ENCODE measurements at regions not wholly inside any gene's neighbourhood (a gene's known extent, or its start where the extent isn't known, plus 50 kb on each side); places are given as distances from the start of the nearest gene placed in this dataset.

GRCh38 chrX:39654183-39654925 lies 443.4 kb downstream of the BCOR start:
- DNase-seq (ENCODE audit: low read depth in 1 of 2, low spot score in 1 of 2): no peak
- Histone ChIP-seq H3K4me1 (ENCODE audit: low read depth) (no peaks in the 10 kb centered on the region), H3K9me3 (ENCODE audit: low read depth) (no peaks in the 10 kb centered on the region), H3K4me3 (no peak overlapping the region), H3K27me3 (no peaks in the 10 kb centered on the region), H3K36me3 (no peaks in the 10 kb centered on the region), H3K27ac (no peak overlapping the region)
- TF ChIP-seq CTCF (IDR thresholded peaks at IDR 0.05; ENCODE audit: low read depth, low read length): no peak

GRCh38 chrX:39654952-39655351 lies 442.8 kb downstream of the BCOR start:
- no peak for TF ChIP-seq CTCF (IDR thresholded peaks at IDR 0.05; ENCODE audit: low read depth, low read length)
- Histone ChIP-seq H3K27ac (no peak overlapping the region), H3K36me3 (no peaks in the 10 kb centered on the region), H3K4me1 (ENCODE audit: low read depth) (no peaks in the 10 kb centered on the region), H3K9me3 (ENCODE audit: low read depth) (no peaks in the 10 kb centered on the region), H3K4me3 (no peak overlapping the region), H3K27me3 (no peaks in the 10 kb centered on the region)
- DNase-seq (ENCODE audit: low read depth in 1 of 2, low spot score in 1 of 2): no peak

GRCh38 chrX:39661116-39661907 lies 436.4 kb downstream of the BCOR start:
- Histone ChIP-seq H3K4me1 (ENCODE audit: low read depth) (no peaks in the 10 kb centered on the region), H3K4me3 (no peak overlapping the region), H3K27me3 (no peaks in the 10 kb centered on the region), H3K9me3 (ENCODE audit: low read depth) (no peaks in the 10 kb centered on the region), H3K36me3 (no peaks in the 10 kb centered on the region), H3K27ac (no peak overlapping the region)
- no peak for DNase-seq (ENCODE audit: low read depth in 1 of 2, low spot score in 1 of 2)
- no peak for TF ChIP-seq CTCF (IDR thresholded peaks at IDR 0.05; ENCODE audit: low read depth, low read length)

GRCh38 chrX:39665830-39666518 lies 431.8 kb downstream of the BCOR start:
- Histone ChIP-seq H3K4me3 (no peak overlapping the region), H3K4me1 (ENCODE audit: low read depth) (no peaks in the 10 kb centered on the region), H3K27ac (no peak overlapping the region), H3K36me3 (no peaks in the 10 kb centered on the region), H3K9me3 (ENCODE audit: low read depth) (no peaks in the 10 kb centered on the region), H3K27me3 (no peaks in the 10 kb centered on the region)
- TF ChIP-seq CTCF (IDR thresholded peaks at IDR 0.05; ENCODE audit: low read depth, low read length): no peak
- DNase-seq (ENCODE audit: low read depth in 1 of 2, low spot score in 1 of 2): no peak

GRCh38 chrX:39667191-39667590 lies 430.6 kb downstream of the BCOR start:
- no peak for TF ChIP-seq CTCF (IDR thresholded peaks at IDR 0.05; ENCODE audit: low read depth, low read length)
- no peaks in the 10 kb centered on the region for H3K4me1 ChIP-seq (ENCODE audit: low read depth)
- H3K27me3 ChIP-seq: no peaks in the 10 kb centered on the region
- no peak overlapping the region for H3K4me3 ChIP-seq
- no peaks in the 10 kb centered on the region for H3K36me3 ChIP-seq
- no peaks in the 10 kb centered on the region for H3K9me3 ChIP-seq (ENCODE audit: low read depth)
- no peak overlapping the region for H3K27ac ChIP-seq
- no peak for DNase-seq (ENCODE audit: low read depth in 1 of 2, low spot score in 1 of 2)
